Hepatocyte (in vitro differentiated cells): ENCODE measurements at regions not wholly inside any gene's neighbourhood (a gene's known extent, or its start where the extent isn't known, plus 50 kb on each side); places are given as distances from the start of the nearest gene placed in this dataset.

ENCODE experiments used
- DNase-seq: peaks from one replicate; pipeline ENCODE4 v3.0.0-alpha.2; 2016; ENCODE audit warnings: low spot score
- H2AFZ ChIP-seq: fragments of 200-600 bp; sonication (generic); 2 replicates; pipeline ENCODE4 v1.6.0; 2016; ENCODE audit warnings: antibody characterized with exemption, mild to moderate bottlenecking
- H3K27ac ChIP-seq: fragments of 200-600 bp; sonication (generic); 2 replicates; pipeline ENCODE4 v1.5.1; 2016; ENCODE audit warnings: mild to moderate bottlenecking
- H3K27me3 ChIP-seq: fragments of 200-600 bp; sonication (generic); 2 replicates; pipeline ENCODE4 v1.6.1; 2016
- H3K36me3 ChIP-seq: fragments of 200-600 bp; sonication (generic); replicated peaks from 2 replicates; pipeline ENCODE4 v1.5.1; 2016; ENCODE audit warnings: low read depth; ENCODE audit not compliant: insufficient read depth
- H3K4me1 ChIP-seq: fragments of 200-600 bp; sonication (generic); 2 replicates; pipeline ENCODE4 v1.5.1; 2016; ENCODE audit warnings: mild to moderate bottlenecking, moderate library complexity; ENCODE audit not compliant: insufficient read depth
- H3K4me2 ChIP-seq: fragments of 200-600 bp; sonication (generic); 2 replicates; pipeline ENCODE4 v1.6.0; 2016
- H3K4me3 ChIP-seq: fragments of 200-600 bp; sonication (generic); 2 replicates; pipeline ENCODE4 v1.5.1; 2016; ENCODE audit warnings: mild to moderate bottlenecking
- H3K79me2 ChIP-seq: fragments of 200-600 bp; sonication (generic); 2 replicates; pipeline ENCODE4 v1.6.0; 2017; ENCODE audit warnings: mild to moderate bottlenecking
- H3K9me2 ChIP-seq: fragments of 200-600 bp; sonication (generic); replicated peaks from 2 replicates; pipeline ENCODE4 v1.6.0; 2017; ENCODE audit warnings: mild to moderate bottlenecking; ENCODE audit not compliant: insufficient read depth
- H3K9me3 ChIP-seq: fragments of 200-600 bp; sonication (generic); 2 replicates; pipeline ENCODE4 v1.5.1; 2016; ENCODE audit warnings: low read depth, mild to moderate bottlenecking
- H4K20me1 ChIP-seq: fragments of 200-600 bp; sonication (generic); 2 replicates; pipeline ENCODE4 v1.6.0; 2016; ENCODE audit warnings: mild to moderate bottlenecking; ENCODE audit not compliant: insufficient read depth, poor library complexity, severe bottlenecking
- EZH2 ChIP-seq: fragments of 200-600 bp; sonication (generic); IDR thresholded peaks from 2 replicates; pipeline ENCODE4 v1.6.1; 2016; ENCODE audit warnings: antibody characterized with exemption, mild to moderate bottlenecking, borderline replicate concordance
- EZH2phosphoT487 ChIP-seq: fragments of 200-600 bp; sonication (generic); IDR thresholded peaks from one replicate; pipeline ENCODE4 v1.6.1; 2018; ENCODE audit warnings: antibody characterized with exemption, mild to moderate bottlenecking, low read depth, moderate library complexity; ENCODE audit not compliant: unreplicated experiment, severe bottlenecking
- WGBS: methylation state at CpG from one replicate; pipeline ENCODE4 v1.1.6; 2016; ENCODE audit warnings: low lambda C conversion rate; ENCODE audit errors: missing lambda C conversion rate; 5-methylcytosine and 5-hydroxymethylcytosine counted together
- TF ChIP-seq, protein P1 (sequence below): fragments of 200-600 bp; sonication (generic); IDR thresholded peaks from 2 replicates; pipeline ENCODE4 v1.5.1; 2016; ENCODE audit warnings: antibody characterized with exemption, mild to moderate bottlenecking; ENCODE audit not compliant: poor library complexity

DNA sequence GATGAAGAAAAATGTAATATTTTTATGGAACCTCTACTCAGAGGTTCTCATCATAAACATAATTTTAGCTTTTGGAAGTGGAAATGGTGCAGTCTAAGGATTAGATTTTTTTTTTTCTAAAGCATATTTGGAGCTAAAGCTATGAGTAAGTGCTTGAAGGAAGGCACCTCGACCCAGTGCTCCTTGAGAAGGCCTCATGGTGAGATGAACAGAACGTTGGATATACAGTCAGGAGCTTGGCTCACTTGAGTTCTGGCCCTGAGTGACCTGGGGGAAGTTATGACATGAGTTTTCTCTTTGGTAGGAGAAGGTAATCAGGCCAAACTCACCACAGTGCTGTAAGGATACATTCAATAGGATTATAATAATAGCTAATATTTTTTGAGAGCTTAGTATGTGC, 163.3 kb downstream of the JCAD start:
- Histone ChIP-seq H3K27me3 (no peaks in the 10 kb centered on the region), H3K9me2 (no peaks in the 10 kb centered on the region), H3K36me3 (no peaks in the 10 kb centered on the region), H3K4me2 (no peak overlapping the region), H3K27ac (no peak overlapping the region), H4K20me1 (no peaks in the 10 kb centered on the region), H3K9me3 (no peaks in the 10 kb centered on the region), H3K4me1 (no peaks in the 10 kb centered on the region), H2AFZ (no peak overlapping the region), H3K79me2 (no peaks in the 10 kb centered on the region), H3K4me3 (no peak overlapping the region)
- DNase-seq: no peak
- 52% methylated on average over 2 of the region's 2 CpGs for WGBS
- TF ChIP-seq EZH2: no peak
- TF ChIP-seq, protein P1, sequence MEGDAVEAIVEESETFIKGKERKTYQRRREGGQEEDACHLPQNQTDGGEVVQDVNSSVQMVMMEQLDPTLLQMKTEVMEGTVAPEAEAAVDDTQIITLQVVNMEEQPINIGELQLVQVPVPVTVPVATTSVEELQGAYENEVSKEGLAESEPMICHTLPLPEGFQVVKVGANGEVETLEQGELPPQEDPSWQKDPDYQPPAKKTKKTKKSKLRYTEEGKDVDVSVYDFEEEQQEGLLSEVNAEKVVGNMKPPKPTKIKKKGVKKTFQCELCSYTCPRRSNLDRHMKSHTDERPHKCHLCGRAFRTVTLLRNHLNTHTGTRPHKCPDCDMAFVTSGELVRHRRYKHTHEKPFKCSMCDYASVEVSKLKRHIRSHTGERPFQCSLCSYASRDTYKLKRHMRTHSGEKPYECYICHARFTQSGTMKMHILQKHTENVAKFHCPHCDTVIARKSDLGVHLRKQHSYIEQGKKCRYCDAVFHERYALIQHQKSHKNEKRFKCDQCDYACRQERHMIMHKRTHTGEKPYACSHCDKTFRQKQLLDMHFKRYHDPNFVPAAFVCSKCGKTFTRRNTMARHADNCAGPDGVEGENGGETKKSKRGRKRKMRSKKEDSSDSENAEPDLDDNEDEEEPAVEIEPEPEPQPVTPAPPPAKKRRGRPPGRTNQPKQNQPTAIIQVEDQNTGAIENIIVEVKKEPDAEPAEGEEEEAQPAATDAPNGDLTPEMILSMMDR: no peak
- TF ChIP-seq EZH2phosphoT487: no peak

DNA sequence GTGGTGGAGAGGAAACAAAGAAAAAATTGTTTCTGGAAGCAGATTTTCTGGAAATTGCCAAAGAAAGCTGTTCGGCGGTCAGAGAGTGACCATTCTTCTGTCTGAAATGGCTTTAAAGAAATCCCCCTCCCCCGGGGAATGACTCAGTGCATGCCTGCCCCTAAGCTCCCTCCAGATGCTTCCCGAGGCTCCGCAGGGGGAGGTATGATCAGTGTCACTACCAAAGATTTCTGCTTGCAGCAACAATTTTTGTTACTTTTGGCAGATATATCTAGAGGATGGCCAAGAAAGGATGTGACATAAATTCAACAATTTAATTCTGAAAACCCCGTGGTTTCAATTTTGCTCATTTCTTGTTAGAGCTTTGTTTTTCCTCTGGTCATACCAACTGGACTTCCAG, 163.9 kb downstream of the JCAD start:
- Histone ChIP-seq H3K27ac (no peak overlapping the region), H2AFZ (no peak overlapping the region), H3K27me3 (no peaks in the 10 kb centered on the region), H3K9me2 (no peaks in the 10 kb centered on the region), H3K4me1 (no peaks in the 10 kb centered on the region), H3K79me2 (no peaks in the 10 kb centered on the region), H3K36me3 (no peaks in the 10 kb centered on the region), H3K4me2 (peak overlapping the region; percentile 20), H3K4me3 (no peak overlapping the region), H4K20me1 (no peaks in the 10 kb centered on the region), H3K9me3 (no peaks in the 10 kb centered on the region)
- 33% methylated on average over 6 of the region's 6 CpGs for WGBS
- DNase-seq: peak; percentile 37
- TF ChIP-seq, protein P1: no peak
- TF ChIP-seq EZH2phosphoT487: no peak
- TF ChIP-seq EZH2: no peak

DNA sequence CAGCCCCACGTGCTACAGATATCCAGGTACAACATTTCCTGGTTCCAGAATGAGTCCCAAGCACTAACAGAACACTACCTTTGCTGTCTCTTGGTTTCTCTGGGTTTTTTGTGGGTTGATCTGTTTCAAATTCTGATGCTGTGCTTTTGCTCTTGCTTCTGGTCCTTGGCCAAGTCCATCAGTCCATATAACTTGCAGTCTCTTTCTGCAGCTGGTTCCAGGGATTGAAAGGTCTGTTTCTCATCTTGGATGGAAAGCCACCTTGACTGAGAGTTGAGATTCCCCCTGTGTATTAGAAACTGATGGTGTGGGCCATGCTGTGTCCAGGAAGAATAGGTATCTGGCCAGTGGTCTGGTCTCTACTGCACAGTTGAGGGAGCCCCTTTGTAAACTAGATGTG, 171.1 kb downstream of the JCAD start:
- no peaks in the 10 kb centered on the region for H3K36me3 ChIP-seq
- H3K27me3 ChIP-seq: no peaks in the 10 kb centered on the region
- H3K4me3 ChIP-seq: no peak overlapping the region
- no peak overlapping the region for H2AFZ ChIP-seq
- H3K9me3 ChIP-seq: no peaks in the 10 kb centered on the region
- TF ChIP-seq EZH2: no peak
- TF ChIP-seq, protein P1: no peak
- no peak for TF ChIP-seq EZH2phosphoT487
- no peaks in the 10 kb centered on the region for H4K20me1 ChIP-seq
- 87% methylated on average over 1 of the region's 1 CpG for WGBS
- no peak for DNase-seq
- no peaks in the 10 kb centered on the region for H3K79me2 ChIP-seq
- no peaks in the 10 kb centered on the region for H3K9me2 ChIP-seq
- no peaks in the 10 kb centered on the region for H3K4me1 ChIP-seq
- no peak overlapping the region for H3K4me2 ChIP-seq
- H3K27ac ChIP-seq: no peak overlapping the region

DNA sequence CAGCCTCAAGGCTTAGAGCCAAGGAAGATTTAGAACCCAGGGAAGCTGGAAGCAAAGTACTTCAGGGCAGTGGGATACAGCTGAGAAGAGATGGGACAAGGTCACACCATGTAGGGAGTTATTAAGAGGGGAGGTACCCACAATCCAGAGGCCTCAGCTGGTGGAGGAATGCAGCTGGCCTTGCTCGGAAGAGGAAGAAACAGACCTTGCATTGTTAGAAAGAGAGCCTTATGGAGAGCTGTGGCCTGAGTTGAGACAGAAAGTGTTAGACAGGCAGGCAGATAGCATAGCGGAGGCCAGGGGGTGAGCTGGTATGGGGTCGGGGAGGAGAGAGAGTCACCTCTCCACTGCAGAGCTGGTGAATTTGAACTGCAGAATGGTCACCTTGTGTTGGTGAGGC, 173.1 kb downstream of the JCAD start:
- Histone ChIP-seq H3K27ac (no peak overlapping the region), H3K9me2 (no peaks in the 10 kb centered on the region), H3K36me3 (no peaks in the 10 kb centered on the region), H3K79me2 (no peaks in the 10 kb centered on the region), H3K4me3 (no peak overlapping the region), H3K4me1 (peaks cover 15% of the 10 kb centered on the region), H2AFZ (no peak overlapping the region), H3K4me2 (no peak overlapping the region), H3K27me3 (no peaks in the 10 kb centered on the region), H3K9me3 (no peaks in the 10 kb centered on the region), H4K20me1 (no peaks in the 10 kb centered on the region)
- WGBS: 81% methylated on average over 3 of the region's 3 CpGs
- TF ChIP-seq, protein P1: no peak
- no peak for TF ChIP-seq EZH2
- no peak for TF ChIP-seq EZH2phosphoT487
- no peak for DNase-seq
